GM18507 (cell line): ENCODE measurements at regions not wholly inside any gene's neighbourhood (a gene's known extent, or its start where the extent isn't known, plus 50 kb on each side); places are given as distances from the start of the nearest gene placed in this dataset.
"Not testable (repeated sequence)": the region's sequence is repeated elsewhere in the genome, so short reads cannot be mapped to it uniquely, and the experiment has no call there.

Experiments used
- DNase-seq: peaks from one replicate; pipeline ENCODE4 v3.0.0; 2011; ENCODE audit warnings: low read depth; ENCODE audit not compliant: insufficient read length; ENCODE audit errors: extremely low spot score
- FAIRE-seq: peaks from 2 replicates; lab custom pipeline; 2011; peaks lifted over from hg19 to GRCh38; lab: Jason Lieb, UNC

DNA sequence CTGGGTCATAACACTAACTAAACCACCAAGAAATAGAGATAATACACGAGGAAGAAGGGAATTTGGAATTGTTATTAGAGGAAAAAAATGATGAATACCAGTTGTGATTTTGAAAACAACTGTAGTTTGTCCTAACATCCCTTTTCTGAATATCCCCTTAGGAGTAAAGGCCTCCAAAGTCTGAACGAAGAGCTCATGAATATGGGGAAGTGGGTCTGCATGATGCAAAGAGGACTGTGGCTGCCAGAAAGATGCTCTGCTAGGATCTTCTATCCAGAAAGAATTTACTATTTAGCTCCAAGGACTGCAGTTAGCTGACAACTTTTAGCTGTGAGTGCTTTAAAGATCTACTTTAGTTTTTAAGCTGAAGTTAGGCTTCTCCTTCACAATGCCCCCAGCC lies 308.8 kb upstream of the HS3ST5 start:
- DNase-seq (no peak), FAIRE-seq (no peak)

- DNase-seq = no peak
- no peak for FAIRE-seq
These were observed 308.1 kb upstream of the HS3ST5 start for GRCh38 chr6:114650891-114651290.

DNA sequence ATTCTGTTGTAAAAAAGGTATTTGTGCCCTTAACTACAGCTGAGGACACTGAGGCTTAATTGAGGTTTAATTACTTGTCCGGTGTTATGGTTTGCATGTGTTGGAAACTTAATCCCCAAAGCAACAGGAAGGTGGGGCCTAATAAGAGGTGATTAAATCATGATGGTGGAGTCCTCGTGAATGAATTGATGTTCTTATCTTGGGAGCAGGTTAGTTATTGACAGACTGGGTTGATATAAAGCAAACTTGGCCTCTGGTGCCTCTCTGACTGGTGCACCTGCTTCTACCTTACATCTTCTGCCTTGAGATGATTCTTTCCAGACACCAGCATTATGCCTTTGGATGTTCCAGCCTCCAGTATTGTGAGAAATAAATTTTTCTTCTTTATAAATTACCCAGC lies 306.5 kb upstream of the HS3ST5 start:
- DNase-seq (no peak), FAIRE-seq (no peak)

DNA sequence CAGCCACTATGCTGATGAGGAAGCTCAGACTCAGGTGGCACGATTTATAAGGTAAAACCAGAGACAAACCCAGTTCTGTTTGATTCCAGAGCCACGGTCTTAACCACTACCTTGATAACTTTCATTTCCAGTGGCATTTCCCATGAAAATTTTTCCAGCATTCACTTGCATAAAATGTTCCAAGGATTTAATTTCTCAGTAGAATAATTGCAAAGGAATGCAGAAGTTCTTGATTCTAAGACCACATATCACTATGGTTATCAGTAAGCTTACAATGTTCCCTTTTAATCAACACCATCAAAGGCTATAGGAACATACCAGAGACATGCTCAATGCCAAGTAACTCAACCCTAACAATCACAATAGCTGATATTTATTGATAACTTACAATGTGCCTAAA lies 306.0 kb upstream of the HS3ST5 start:
- FAIRE-seq (no peak), DNase-seq (no peak)

DNA sequence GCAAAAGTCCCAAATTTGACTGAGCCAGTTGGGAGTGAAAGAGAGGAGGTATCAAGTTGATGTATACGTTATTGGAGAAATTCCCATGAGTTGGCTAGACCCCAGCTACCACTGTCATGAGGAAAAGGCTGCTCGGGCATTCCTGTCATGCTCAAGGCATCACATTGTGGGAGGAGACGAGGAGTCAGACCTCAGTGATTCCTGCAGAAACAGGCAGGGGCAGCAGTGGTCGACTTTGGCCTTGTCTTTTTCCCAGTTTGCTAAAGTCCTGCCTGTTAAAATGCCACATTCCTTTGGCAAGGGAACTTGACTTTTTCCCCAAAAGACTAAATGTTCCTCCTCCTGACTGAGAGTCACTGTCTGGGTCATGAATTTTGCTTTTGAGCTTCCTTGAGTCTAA lies 295.5 kb upstream of the HS3ST5 start:
- DNase-seq (no peak), FAIRE-seq (no peak)

DNA sequence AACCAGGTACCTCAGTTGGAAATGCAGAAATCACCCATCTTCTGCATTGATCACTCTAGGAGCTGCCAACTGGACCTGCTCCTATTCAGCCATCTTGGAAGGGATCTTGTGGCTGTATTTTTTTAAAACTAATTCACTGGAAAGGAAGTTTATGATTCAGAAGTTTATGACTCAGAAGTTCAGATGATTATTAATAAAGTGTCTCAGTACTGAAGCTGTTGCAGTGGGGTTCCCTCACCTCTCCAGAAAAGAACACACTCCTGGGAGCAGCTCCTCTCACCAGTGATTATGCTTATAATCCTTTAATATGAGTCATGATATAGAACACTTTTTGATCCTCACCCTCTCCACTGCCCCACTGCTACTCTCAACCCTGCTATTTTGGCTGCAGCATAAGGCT lies 291.2 kb upstream of the HS3ST5 start:
- no peak for DNase-seq
- no peak for FAIRE-seq

GRCh38 chr6:114626226-114626625 lies 283.4 kb upstream of the HS3ST5 start:
- not testable (repeated sequence) for FAIRE-seq, DNase-seq

GRCh38 chr6:114619621-114620200 lies 276.9 kb upstream of the HS3ST5 start:
- no peak for DNase-seq
- FAIRE-seq = no peak

DNA sequence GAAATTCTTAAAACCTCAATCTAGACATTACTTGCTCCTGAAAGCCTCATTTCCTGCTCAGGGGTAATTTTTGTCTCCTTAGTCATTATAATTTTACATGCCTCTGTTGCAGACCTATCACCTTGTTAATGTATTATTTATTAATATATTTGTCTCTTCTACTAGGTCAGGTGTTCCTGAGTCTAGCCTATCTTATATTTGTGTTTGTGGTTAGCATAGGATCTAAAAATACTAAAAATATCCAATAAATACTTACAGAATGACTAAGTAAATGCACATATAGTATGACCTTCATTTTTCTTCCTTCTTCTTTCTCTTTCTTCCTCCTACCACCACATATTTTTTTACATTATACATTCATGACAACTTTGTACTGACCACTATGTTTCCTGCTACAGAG lies 268.9 kb upstream of the HS3ST5 start:
- DNase-seq (no peak), FAIRE-seq (no peak)

DNA sequence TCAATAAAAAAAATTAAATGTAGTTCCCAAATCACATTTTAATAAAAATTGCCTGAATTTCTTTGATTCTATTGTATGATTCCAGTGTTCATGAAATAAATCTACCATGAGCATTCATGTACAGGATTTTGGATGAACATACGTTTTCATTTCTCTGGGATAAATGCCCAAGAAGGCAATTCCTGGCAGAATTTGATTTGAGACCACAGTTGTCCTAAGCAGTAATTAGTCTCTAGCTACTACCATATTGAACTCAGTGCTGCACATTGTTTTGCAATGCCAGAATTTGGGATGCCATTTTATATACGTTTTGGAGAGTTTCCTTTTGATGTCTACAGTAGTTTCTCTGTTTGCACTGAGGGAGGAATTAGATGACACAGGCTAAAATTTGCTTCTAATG lies 265.3 kb upstream of the HS3ST5 start:
- DNase-seq (no peak), FAIRE-seq (no peak)

- FAIRE-seq (no peak), DNase-seq (no peak)
These were observed 262.8 kb upstream of the HS3ST5 start for GRCh38 chr6:114605656-114606055.

DNA sequence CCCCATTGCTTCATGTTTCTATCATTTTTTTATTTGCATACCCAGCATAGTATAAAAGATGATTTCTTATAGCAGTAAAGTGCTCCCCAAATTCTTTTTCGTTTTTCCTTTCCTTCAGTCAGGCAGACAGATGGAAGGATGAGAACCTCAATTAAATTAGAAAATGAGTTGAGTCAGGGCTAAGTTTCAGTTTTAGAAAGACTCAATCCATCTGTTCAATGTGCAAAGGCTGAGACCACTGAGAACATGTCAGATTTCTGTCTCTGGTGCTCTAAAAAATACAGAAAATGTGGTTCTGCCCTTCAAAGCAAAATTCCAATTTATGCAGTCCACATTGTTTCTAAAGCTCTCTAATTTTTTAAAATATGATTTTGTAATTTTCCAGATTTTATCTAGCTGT lies 257.6 kb upstream of the HS3ST5 start:
- FAIRE-seq = no peak
- no peak for DNase-seq

DNA sequence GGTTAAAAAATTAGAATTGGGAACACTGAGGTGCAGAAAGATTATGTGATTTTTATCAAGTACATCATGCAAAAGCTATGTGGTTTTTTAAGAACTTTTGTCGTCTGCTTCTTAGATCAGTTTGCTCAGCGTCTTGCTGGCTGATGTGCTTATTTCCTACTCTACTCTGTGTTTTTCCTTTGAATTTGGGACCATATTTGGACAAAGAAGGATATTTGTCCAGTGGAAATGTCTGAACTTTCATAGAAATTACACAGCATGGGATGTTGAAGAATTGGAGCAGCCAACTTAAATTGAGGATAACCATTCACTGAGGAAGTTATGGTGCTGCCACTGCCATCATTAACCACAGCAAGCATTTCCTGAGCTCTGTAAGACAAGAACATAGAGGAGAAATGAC lies 252.8 kb upstream of the HS3ST5 start:
- no peak for FAIRE-seq
- no peak for DNase-seq

- FAIRE-seq (no peak), DNase-seq (no peak)
These were observed 252.4 kb upstream of the HS3ST5 start for GRCh38 chr6:114595186-114595585.

- FAIRE-seq = no peak
These were observed 249.7 kb upstream of the HS3ST5 start for GRCh38 chr6:114592506-114592905.

GRCh38 chr6:114588726-114589125 lies 245.9 kb upstream of the HS3ST5 start:
- FAIRE-seq (no peak), DNase-seq (no peak)

More at GRCh38 chr6:114592506-114592905, 249.7 kb upstream of the HS3ST5 start:
- DNase-seq = no peak

GRCh38 chr6:114586298-114586697 lies 243.5 kb upstream of the HS3ST5 start:
- DNase-seq (no peak), FAIRE-seq (no peak)

DNA sequence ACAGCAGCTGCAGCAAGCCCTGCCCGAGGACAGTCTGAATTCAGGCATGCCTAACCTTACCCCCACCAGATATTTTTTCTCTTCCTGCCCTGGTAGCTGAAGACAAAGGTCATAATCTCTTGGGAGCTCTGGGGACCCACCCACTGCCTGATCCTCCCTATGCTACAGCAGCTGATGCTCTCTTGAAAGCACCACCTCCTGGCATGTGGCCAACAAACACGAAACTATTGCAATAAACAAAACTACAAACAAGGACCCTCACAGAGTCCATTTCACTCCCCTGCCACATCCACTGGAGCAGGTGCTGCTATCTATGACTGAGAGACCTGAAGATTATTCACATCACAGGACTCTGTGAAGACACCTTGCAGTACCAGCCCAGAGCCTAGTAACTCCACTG lies 238.5 kb upstream of the HS3ST5 start:
- FAIRE-seq = no peak

GRCh38 chr6:114580882-114581281 lies 238.1 kb upstream of the HS3ST5 start:
- DNase-seq = no peak
- FAIRE-seq = no peak

More for the DNA sequence above, 238.5 kb upstream of the HS3ST5 start:
- DNase-seq = no peak

DNA sequence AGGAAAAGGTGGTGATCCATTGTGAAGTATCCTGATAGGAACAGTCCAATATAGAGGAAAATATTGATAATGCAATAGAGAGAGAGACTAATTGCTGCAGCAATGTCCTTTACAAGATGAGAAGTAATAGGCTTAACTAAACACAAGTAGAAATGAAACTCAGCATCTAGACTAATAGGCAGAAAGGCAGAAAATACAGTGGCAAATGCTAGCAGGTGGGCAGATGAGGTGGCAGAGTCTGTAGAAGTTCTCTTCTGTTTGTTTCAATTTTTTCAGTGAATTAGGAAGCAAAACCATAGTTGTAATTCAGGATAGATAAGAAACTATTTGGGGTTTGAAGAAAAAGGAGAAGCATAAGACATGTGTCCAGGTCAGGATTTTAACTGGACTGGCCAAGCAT lies 236.7 kb upstream of the HS3ST5 start:
- FAIRE-seq = no peak
- DNase-seq = no peak

DNA sequence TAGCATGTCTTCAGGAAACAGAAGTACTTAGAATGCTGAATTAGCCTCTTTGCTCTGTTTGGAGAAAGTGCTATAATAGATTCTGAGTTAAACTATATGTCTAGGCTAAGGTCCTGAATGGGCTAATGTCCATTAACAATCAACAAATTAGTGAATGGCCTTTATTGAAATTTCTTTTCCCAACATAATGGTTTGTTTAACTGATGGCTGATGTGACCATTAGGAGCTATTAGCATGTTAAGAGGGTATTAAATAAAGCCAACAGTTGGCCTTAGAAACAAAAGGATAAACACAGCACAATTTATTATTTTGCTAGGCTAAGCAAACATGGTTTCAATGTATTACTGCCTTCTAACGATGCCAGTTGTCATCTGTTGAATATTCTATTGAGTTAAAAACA lies 234.3 kb upstream of the HS3ST5 start:
- FAIRE-seq (no peak), DNase-seq (no peak)

DNA sequence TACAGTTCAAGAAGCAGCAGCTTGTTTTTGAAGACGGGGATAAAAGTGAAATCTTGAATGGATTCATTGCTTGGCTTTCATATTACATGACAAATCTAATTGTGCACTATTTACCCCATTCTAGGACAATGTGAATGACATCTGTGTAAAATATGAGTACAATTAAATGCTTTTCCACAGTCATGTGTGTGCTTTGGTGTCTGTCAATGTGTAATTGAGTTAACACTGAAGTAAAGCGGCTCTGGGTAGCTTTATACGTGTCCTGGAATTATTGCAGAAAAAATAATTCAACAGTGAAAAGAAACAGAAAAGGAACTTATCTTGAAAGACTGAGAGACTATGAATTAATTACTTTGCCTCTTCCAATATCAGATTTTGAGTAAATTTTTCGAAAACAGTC lies 233.5 kb upstream of the HS3ST5 start:
- no peak for DNase-seq
- FAIRE-seq = no peak
